DMS153 (cell line): ENCODE measurements at regions not wholly inside any gene's neighbourhood (a gene's known extent, or its start where the extent isn't known, plus 50 kb on each side); places are given as distances from the start of the nearest gene placed in this dataset.
"Not testable (repeated sequence)": the region's sequence is repeated elsewhere in the genome, so short reads cannot be mapped to it uniquely, and the experiment has no call there.

ENCODE experiments used
- DNase-seq: peaks from one replicate; lab custom pipeline; 2025; lab: John Stamatoyannopoulos, UW

GRCh38 chr4:147102596-147102995 lies 156.9 kb upstream of the TTC29 start:
- DNase-seq: no peak

- no peak for DNase-seq
Measured at GRCh38 chr4:147103403-147103946, 157.8 kb upstream of the TTC29 start.

GRCh38 chr4:147104768-147105167 lies 159.1 kb upstream of the TTC29 start:
- no peak for DNase-seq

- DNase-seq: no peak
Measured at GRCh38 chr4:147108409-147108808, 162.7 kb upstream of the TTC29 start.

- DNase-seq: no peak
Measured at GRCh38 chr4:147109800-147110199, 164.1 kb upstream of the TTC29 start.

- no peak for DNase-seq
Measured at GRCh38 chr4:147110473-147111367, 165.1 kb upstream of the TTC29 start.

- not testable (repeated sequence) for DNase-seq
Measured at GRCh38 chr4:147112196-147112595, 166.5 kb upstream of the TTC29 start.

- DNase-seq: no peak
Measured at GRCh38 chr4:147117431-147117830, 171.8 kb upstream of the TTC29 start.

GRCh38 chr4:147118528-147118927 lies 172.9 kb upstream of the TTC29 start:
- no peak for DNase-seq

GRCh38 chr4:147122685-147123084 lies 177.0 kb upstream of the TTC29 start:
- DNase-seq: no peak

- no peak for DNase-seq
Measured at GRCh38 chr4:147123146-147123545, 177.5 kb upstream of the TTC29 start.

GRCh38 chr4:147128787-147129186 lies 183.1 kb upstream of the TTC29 start:
- no peak for DNase-seq

- no peak for DNase-seq
Measured at GRCh38 chr4:147129687-147130086, 184.0 kb upstream of the TTC29 start.

- no peak for DNase-seq
Measured at GRCh38 chr4:147134536-147135210, 189.0 kb upstream of the TTC29 start.

GRCh38 chr4:147136310-147136709 lies 190.6 kb upstream of the TTC29 start:
- no peak for DNase-seq

- DNase-seq: no peak
Measured at GRCh38 chr4:147136751-147137150, 191.1 kb upstream of the TTC29 start.

- no peak for DNase-seq
Measured at GRCh38 chr4:147137280-147137679, 191.6 kb upstream of the TTC29 start.

- no peak for DNase-seq
Measured at GRCh38 chr4:147138171-147138570, 192.5 kb upstream of the TTC29 start.

GRCh38 chr4:147139455-147140198 lies 194.0 kb upstream of the TTC29 start:
- DNase-seq: no peak

GRCh38 chr4:147151763-147152162 lies 206.1 kb upstream of the TTC29 start:
- DNase-seq: no peak

GRCh38 chr4:147157860-147158701 lies 212.4 kb upstream of the TTC29 start:
- DNase-seq: no peak
